ENCODE measurements at regions not wholly inside any gene's neighbourhood (a gene's known extent, or its start where the extent isn't known, plus 50 kb on each side); places are given as distances from the start of the nearest gene placed in this dataset.

DNA sequence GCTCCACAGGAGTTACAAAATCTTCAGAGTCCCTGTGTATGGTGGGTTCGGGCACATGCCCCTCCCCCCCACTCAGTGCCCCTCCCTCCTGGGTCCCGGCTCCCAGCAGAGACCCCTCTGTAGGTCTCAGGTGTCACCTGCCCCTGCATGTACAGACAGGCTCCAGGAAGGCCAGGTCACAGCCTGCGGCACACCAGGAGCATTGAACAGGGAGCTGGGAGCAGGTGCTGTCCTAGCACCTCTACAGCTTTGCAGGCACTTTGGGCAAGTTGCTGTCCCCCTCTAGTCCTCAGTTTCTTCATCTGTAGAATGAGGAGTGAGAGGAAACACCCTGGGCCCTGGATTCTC, 80.1 kb upstream of the RTL6 start:
- TF ChIP-seq, protein P1, sequence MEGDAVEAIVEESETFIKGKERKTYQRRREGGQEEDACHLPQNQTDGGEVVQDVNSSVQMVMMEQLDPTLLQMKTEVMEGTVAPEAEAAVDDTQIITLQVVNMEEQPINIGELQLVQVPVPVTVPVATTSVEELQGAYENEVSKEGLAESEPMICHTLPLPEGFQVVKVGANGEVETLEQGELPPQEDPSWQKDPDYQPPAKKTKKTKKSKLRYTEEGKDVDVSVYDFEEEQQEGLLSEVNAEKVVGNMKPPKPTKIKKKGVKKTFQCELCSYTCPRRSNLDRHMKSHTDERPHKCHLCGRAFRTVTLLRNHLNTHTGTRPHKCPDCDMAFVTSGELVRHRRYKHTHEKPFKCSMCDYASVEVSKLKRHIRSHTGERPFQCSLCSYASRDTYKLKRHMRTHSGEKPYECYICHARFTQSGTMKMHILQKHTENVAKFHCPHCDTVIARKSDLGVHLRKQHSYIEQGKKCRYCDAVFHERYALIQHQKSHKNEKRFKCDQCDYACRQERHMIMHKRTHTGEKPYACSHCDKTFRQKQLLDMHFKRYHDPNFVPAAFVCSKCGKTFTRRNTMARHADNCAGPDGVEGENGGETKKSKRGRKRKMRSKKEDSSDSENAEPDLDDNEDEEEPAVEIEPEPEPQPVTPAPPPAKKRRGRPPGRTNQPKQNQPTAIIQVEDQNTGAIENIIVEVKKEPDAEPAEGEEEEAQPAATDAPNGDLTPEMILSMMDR (IDR thresholded peaks at IDR 0.05): no peak
- no peak for TF ChIP-seq ZFX (IDR thresholded peaks at IDR 0.05; ENCODE audit: borderline replicate concordance)
